ENCODE measurements at regions not wholly inside any gene's neighbourhood (a gene's known extent, or its start where the extent isn't known, plus 50 kb on each side); places are given as distances from the start of the nearest gene placed in this dataset.

DNA sequence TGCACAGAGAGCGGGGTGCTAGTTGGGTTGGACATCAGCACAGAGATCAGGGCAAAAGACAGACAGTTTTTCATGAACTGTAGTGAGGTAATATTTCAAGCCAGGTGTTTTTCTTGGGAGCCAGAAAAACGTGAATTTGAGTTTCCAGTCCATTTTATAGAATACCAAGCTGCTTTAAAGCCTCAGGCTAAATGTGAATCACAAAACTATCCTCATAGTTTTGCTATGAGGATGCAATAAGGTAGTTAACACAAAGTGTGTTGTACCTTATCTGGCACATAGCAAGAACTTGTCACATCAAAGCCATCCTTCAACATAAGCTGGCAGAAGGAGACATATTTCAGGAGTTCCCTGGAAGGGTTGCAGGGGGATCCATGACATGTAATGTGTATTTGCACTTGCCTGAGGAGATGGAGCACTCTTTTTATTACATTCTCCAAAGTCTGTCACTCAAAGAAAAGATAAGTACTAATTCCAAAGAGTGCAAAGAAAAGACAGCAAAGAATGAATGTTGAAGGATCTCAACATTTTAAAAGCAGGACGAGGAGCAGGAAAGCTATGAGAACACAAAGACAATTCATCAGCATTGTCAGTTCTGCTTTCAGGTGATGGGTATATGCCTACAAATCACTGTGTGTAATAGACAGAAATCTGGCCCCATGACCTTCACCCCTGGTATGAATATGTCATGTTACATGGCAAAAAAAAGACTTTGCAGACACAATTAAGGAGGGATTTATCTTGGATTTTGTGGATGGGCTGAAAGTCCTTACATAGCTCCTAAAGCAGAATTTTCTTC is 1046.4 kb downstream of the NTRK3 start:
- TF ChIP-seq, protein P1, sequence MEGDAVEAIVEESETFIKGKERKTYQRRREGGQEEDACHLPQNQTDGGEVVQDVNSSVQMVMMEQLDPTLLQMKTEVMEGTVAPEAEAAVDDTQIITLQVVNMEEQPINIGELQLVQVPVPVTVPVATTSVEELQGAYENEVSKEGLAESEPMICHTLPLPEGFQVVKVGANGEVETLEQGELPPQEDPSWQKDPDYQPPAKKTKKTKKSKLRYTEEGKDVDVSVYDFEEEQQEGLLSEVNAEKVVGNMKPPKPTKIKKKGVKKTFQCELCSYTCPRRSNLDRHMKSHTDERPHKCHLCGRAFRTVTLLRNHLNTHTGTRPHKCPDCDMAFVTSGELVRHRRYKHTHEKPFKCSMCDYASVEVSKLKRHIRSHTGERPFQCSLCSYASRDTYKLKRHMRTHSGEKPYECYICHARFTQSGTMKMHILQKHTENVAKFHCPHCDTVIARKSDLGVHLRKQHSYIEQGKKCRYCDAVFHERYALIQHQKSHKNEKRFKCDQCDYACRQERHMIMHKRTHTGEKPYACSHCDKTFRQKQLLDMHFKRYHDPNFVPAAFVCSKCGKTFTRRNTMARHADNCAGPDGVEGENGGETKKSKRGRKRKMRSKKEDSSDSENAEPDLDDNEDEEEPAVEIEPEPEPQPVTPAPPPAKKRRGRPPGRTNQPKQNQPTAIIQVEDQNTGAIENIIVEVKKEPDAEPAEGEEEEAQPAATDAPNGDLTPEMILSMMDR (conservative IDR thresholded peaks at IDR 0.05; ENCODE audit: low read depth in 2 of 2) = no peak
- TF ChIP-seq, protein P2, sequence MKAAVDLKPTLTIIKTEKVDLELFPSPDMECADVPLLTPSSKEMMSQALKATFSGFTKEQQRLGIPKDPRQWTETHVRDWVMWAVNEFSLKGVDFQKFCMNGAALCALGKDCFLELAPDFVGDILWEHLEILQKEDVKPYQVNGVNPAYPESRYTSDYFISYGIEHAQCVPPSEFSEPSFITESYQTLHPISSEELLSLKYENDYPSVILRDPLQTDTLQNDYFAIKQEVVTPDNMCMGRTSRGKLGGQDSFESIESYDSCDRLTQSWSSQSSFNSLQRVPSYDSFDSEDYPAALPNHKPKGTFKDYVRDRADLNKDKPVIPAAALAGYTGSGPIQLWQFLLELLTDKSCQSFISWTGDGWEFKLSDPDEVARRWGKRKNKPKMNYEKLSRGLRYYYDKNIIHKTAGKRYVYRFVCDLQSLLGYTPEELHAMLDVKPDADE (IDR thresholded peaks at IDR 0.05) = no peak
- TF ChIP-seq, protein P3, sequence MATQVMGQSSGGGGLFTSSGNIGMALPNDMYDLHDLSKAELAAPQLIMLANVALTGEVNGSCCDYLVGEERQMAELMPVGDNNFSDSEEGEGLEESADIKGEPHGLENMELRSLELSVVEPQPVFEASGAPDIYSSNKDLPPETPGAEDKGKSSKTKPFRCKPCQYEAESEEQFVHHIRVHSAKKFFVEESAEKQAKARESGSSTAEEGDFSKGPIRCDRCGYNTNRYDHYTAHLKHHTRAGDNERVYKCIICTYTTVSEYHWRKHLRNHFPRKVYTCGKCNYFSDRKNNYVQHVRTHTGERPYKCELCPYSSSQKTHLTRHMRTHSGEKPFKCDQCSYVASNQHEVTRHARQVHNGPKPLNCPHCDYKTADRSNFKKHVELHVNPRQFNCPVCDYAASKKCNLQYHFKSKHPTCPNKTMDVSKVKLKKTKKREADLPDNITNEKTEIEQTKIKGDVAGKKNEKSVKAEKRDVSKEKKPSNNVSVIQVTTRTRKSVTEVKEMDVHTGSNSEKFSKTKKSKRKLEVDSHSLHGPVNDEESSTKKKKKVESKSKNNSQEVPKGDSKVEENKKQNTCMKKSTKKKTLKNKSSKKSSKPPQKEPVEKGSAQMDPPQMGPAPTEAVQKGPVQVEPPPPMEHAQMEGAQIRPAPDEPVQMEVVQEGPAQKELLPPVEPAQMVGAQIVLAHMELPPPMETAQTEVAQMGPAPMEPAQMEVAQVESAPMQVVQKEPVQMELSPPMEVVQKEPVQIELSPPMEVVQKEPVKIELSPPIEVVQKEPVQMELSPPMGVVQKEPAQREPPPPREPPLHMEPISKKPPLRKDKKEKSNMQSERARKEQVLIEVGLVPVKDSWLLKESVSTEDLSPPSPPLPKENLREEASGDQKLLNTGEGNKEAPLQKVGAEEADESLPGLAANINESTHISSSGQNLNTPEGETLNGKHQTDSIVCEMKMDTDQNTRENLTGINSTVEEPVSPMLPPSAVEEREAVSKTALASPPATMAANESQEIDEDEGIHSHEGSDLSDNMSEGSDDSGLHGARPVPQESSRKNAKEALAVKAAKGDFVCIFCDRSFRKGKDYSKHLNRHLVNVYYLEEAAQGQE (IDR thresholded peaks at IDR 0.05; ENCODE audit: unreplicated experiment) = no peak
- TF ChIP-seq POLR2AphosphoS5 (IDR thresholded peaks at IDR 0.05; ENCODE audit: low read depth) (no peak), EZH2 (IDR thresholded peaks at IDR 0.05; ENCODE audit: low read depth, unreplicated experiment) (no peak), EZH2phosphoT487 (IDR thresholded peaks at IDR 0.05; ENCODE audit: unreplicated experiment) (no peak), JUNB (IDR thresholded peaks at IDR 0.05; ENCODE audit: unreplicated experiment) (no peak), CREB1 (CRISPR knock-in tag; IDR thresholded peaks at IDR 0.05; ENCODE audit: low read depth) (no peak)
